DMS 273 (cell line): ENCODE measurements at regions not wholly inside any gene's neighbourhood (a gene's known extent, or its start where the extent isn't known, plus 50 kb on each side); places are given as distances from the start of the nearest gene placed in this dataset.
A peak's percentile ranks its signal among the peaks of the same experiment; 100 is the strongest.

Experiments
- DNase-seq: peaks from one replicate; lab custom pipeline; 2025; ENCODE audit not compliant: unreplicated experiment; lab: John Stamatoyannopoulos, UW

- peak; percentile 79 for DNase-seq
Measured at GRCh38 chr13:40069173-40070044, 413.9 kb downstream of the COG6 start.

- no peak for DNase-seq
Measured at GRCh38 chr13:40070357-40070756, 414.9 kb downstream of the COG6 start.

GRCh38 chr13:40072663-40073120, 417.2 kb downstream of the COG6 start:
- DNase-seq, result no peak

- DNase-seq, result no peak
Measured at GRCh38 chr13:40074338-40074737, 418.9 kb downstream of the COG6 start.

- no peak for DNase-seq
Measured at GRCh38 chr13:40075281-40075680, 419.8 kb downstream of the COG6 start.

GRCh38 chr13:40076765-40077362, 421.4 kb downstream of the COG6 start:
- DNase-seq, result no peak

- no peak for DNase-seq
Measured at GRCh38 chr13:40077396-40078027, 422.1 kb downstream of the COG6 start.

GRCh38 chr13:40079721-40080120, 424.3 kb downstream of the COG6 start:
- DNase-seq, result no peak

GRCh38 chr13:40080676-40081075, 425.2 kb downstream of the COG6 start:
- no peak for DNase-seq

GRCh38 chr13:40082639-40083038, 427.2 kb downstream of the COG6 start:
- DNase-seq, result no peak

- DNase-seq, result no peak
Measured at GRCh38 chr13:40083841-40084240, 428.4 kb downstream of the COG6 start.

GRCh38 chr13:40084934-40085333, 429.5 kb downstream of the COG6 start:
- DNase-seq, result no peak

- DNase-seq, result peak; percentile 76
Measured at GRCh38 chr13:40087091-40088002, 431.9 kb downstream of the COG6 start.

GRCh38 chr13:40094056-40094455, 438.6 kb downstream of the COG6 start:
- DNase-seq, result no peak

- no peak for DNase-seq
Measured at GRCh38 chr13:40095695-40096356, 440.4 kb downstream of the COG6 start.

GRCh38 chr13:40096357-40096901, 441.0 kb downstream of the COG6 start:
- no peak for DNase-seq

GRCh38 chr13:40098246-40098645, 442.8 kb downstream of the COG6 start:
- DNase-seq, result no peak

GRCh38 chr13:40101708-40102359, 446.4 kb downstream of the COG6 start:
- no peak for DNase-seq

GRCh38 chr13:40102360-40102727, 446.9 kb downstream of the COG6 start:
- DNase-seq, result no peak

- no peak for DNase-seq
Measured at GRCh38 chr13:40102854-40103253, 447.4 kb downstream of the COG6 start.
